HG03066 (cell line): ENCODE measurements at regions not wholly inside any gene's neighbourhood (a gene's known extent, or its start where the extent isn't known, plus 50 kb on each side); places are given as distances from the start of the nearest gene placed in this dataset.
"Not testable (repeated sequence)": the region's sequence is repeated elsewhere in the genome, so short reads cannot be mapped to it uniquely, and the experiment has no call there.

Source experiments
- ATAC-seq: cut with Tn5 transposase; IDR thresholded peaks from one replicate; pipeline ENCODE4 v1.9.1; 2021; ENCODE audit warnings: low read depth; ENCODE audit not compliant: unreplicated experiment

DNA sequence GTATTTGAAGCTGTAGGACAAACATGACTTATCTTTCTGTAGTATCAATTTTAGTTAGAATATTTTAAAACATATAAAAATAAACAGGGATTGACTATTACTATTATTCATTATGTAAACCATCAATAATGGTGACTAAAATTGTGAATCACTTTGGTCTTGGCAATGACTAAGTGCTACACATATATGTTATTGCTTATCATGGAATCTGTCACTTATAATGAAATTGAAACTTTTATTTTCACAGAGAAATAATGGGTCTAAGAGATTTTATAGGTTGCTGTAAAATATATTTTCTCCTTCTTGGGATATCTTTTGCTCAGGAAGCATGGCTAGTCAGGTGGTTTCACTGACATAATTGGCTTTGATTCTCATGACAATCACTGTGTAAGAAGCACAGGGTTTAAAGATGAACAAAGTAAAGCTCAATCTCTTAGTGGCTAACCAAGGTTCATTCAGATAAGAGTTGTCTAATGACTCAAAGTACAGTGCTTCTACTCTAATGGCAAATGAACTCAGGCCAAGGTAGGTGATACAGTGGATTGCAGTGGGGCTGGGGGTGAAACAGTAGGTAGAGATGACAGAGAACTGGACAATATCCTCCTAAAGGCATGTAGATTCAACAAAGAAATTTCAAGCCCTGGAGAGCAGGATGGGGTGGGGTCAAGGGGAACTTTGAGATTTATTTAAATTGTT is 98.6 kb upstream of the FANCL start:
- ATAC-seq = no peak

DNA sequence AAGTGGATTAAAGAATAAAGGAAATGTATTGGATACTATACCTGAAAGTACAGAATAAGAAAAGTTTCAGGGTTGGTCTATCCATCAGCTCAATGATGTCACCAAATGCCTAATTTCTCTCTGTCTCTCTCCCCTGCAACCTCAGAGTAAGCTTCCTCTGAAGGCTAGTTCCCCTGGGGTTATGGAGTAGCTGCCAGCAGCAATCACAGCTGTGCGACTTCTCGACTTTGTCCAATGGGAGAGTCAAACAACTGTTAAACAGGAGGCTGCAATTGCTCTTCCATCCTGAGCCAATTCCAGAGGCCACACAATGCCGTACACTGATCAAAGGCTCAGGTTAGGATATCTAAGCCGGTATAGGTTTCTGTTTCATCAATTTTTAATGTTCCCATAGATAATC is 95.3 kb upstream of the FANCL start:
- no peak for ATAC-seq

DNA sequence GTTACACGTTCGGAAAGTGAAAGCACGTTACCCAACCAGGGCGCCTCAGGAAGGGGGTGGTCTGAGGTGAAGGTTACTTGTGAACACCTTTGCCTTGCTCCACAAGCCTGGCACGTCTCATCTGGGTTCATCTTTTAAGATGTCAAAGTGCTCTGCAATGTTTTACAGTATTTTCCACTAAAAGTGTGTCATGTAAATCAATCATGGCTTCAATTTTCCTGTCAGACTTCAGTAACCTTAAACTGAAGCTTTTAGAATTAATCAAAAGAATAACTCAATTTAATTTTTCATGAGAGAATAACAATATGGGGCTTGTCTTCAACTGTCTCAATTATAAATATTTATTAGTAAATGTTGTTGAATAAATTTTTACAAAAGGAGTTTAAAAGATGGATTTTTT is 93.3 kb upstream of the FANCL start:
- no peak for ATAC-seq

DNA sequence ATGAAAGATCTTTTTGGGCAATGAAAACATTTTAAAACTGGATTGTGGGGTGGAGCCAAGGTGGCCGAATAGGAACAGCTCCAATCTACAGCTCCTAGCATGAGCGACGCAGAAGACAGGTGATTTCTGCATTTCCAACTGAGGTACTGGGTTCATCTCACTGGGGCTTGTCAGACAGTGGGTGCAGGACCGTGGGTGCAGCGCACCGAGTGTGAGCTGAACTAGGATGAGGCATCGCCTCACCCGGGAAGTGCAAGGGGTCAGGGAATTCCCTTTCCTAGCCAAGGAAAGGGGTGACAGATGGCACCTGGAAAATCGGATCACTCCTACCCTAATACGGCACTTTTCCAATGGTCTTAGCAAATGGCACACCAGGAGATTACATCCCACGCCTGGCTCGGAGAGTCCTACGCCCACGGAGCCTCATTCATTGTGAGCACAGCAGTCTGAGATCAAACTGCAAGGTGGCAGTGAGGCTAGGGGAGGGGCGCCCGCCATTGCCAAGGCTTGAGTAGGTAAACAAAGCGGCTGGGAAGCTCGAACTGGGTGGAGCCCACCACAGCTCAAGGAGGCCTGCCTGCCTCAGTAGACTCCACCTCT is 84.3 kb upstream of the FANCL start:
- ATAC-seq = not testable (repeated sequence)

DNA sequence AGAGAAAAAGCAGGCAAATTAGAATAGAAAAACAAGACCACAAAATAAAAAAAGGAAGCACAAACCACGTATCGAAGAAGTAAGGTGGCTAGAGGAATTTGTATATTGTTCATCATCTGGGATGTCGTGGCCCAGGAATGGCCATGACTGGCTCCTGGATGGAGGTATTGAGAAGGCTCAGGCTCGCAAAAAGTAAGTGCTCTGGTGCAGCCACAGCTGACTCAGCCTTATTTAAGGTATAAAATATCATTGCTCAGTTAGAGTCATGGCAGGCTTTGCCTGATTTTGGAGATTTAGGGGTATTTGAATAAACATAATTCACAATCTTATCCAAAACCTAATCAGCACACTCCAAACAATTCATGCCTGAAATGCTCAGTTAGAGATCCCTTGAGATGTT is 78.4 kb upstream of the FANCL start:
- no peak for ATAC-seq

DNA sequence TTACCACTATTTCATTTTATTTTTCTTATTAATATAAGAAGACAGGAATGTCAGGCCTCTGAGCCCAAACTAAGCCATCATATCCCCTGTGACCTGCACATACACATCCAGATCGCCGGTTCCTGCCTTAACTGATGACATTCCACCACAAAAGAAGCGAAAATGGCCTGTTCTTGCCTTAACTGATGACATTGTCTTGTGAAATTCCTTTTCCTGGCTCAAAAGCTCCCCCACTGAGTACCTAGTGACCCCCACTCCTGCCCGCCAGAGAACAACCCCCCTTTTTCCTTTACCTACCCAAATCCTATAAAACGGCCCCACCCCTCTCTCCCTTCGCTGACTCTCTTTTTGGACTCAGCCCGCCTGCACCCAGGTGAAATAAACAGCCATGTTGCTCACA is 77.8 kb upstream of the FANCL start:
- not testable (repeated sequence) for ATAC-seq

DNA sequence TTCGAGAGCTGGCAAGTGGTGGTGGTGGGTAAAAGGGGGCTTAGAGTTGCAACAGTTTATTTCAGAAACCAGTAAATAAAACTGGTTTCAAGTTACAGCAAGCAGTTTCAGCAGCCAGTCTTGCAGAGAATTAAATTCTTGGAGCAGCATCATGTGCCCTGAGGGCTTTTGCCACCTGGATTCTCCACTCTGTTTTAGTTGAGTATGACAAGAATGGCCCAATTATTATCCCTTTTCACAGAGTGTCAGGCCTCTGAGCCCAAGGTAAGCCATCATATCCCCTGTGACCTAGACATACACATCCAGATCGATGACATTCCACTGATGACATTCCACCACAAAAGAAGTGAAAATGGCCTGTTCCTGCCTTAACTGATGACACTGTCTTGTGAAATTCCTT is 72.8 kb upstream of the FANCL start:
- no peak for ATAC-seq

DNA sequence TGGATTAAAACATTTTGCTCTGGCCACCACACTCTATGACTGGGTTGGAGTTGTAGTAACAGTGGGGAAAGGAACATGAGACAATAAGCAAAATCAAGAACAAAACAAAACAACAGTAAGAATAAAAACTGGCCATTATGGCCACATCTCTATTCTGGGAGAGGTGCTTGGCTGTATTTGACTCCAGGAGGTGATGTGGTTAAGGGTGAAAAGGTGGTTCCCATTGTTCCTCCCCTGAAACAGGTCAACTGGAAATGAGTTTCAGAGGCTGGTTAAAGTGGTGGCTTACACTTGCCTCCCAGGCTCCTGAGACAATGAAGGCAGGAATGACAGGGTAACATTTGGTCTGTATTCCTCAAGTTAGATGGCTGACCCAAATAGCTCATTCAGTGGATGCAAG is 67.3 kb upstream of the FANCL start:
- no peak for ATAC-seq

DNA sequence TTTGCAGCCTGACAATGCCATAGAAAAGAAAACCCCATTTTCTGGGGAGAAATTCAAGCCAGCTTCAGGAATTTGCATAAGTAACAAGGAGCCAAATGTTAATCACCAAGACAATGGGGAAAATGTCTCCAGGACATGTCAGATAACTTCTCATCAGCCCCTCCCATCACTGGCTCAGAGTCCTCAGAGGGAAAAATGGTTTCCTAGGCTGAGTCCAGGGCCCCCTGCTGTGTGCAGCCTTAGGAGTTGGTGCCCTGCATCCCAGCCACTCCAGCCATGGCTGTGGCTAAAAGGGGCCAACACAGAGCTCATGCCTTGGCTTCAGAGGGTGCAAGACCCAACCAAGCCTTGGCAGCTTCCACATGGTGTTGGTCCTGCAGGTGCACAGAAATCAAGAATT is 63.7 kb upstream of the FANCL start:
- ATAC-seq = no peak

DNA sequence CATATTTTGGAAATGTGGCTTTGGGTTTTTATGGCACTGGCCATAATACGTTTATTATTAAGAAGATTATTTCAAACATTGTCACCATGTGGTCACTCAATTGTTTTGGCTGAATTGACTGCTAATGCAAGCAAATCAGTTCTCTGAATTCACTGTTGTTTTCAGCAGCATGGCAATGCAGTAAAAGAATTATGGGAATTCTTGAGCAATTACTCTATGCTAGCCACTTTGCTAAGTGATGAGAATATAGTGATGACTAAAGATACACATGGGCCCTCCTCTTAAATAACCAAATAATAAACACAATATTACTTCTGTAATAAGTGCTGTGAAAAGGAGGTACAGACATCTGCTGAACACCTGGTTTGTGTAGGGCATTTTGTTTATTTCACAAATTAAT is 58.0 kb upstream of the FANCL start:
- ATAC-seq = no peak

DNA sequence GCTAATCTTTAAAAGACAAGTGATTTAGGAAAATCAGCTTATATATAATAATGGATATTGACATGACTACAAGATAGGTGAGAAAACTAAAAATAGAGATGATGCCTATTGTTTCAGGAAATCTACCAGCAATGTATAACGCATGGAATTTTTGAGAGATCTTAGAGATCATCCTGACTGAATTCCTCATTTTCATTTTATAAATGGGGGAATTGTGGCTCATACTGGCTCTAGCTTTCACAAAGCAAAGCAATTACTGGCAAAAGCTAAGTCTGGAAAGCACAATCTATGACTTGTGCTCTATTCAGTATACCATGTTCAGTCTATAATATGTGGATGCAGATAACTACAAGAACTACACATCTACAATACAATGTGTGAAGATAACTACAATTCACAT is 51.9 kb upstream of the FANCL start:
- no peak for ATAC-seq

DNA sequence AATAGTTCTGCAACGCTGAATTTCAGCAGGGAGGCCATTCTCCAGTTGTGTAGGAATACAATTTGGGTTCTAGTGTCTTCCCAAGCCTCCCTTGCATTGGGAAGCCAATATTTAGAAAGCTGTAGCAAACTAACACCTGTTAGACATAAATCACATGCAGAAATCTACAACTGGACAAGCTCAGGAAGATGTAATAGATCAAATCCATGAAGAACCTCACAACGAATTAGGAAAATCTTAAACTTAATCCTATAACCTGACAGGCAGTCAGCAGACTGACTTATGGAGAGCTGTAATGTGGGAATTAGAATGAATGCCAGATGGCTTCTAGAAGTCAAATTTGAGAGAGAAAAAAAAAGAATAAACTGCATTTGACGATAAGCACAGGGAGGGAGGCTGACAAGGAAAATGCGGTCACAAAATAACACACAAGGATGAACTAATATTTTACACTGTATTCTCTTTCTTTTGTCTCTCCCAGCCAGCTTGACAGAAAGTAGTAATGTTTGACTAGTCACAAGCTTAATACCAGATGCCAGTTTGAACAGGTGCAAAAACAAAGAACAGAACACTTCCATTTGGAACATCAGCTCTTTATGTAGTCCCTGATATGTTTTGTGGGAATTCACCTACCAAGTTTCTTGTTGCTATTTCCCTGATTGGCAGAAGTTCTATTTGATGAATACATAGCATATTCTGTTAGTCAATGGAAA is 50.8 kb upstream of the FANCL start:
- ATAC-seq = no peak
